Esophagus muscularis mucosa (tissue), 3 donors: ENCODE measurements at regions not wholly inside any gene's neighbourhood (a gene's known extent, or its start where the extent isn't known, plus 50 kb on each side); places are given as distances from the start of the nearest gene placed in this dataset.

Source experiments
- POLR2AphosphoS5 ChIP-seq, 2 donors: sonication (generic); formaldehyde crosslinking; IDR thresholded peaks; one replicate each; pipeline ENCODE4 v1.6.1; 2017; ENCODE audit warnings: antibody characterized with exemption in 2 of 2
- TF ChIP-seq, protein P1 (sequence below), 3 experiments: fragments of 200-600 bp in 2 of 3; fragments of 450-650 bp in 1 of 3; sonication (generic) in 2 of 3; IDR thresholded peaks; one replicate each; pipeline ENCODE4 v1.5.1; 2017 to 2019; ENCODE audit warnings: antibody characterized with exemption in 3 of 3, mild to moderate bottlenecking in 2 of 3, moderate library complexity in 1 of 3

DNA sequence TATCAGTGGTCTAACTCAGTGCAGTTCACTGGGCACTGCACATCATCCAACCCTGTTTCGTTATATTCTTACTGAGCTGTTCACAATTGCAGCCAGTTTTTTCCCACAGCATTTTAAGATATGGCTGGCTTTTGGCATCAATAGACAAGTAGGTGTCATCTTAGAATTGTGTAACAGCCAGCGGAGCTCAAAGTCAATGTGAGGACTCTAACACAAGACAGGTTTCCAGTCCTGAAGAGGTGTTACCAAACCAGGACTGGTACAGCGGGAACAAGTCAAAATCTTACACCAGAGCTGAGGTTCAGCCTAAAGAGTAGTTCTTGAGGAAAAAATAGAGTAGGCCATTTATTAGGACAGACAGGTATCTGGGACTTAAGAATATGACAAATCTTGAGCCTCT lies 313.3 kb downstream of the SEC16B start:
- TF ChIP-seq, protein P1, sequence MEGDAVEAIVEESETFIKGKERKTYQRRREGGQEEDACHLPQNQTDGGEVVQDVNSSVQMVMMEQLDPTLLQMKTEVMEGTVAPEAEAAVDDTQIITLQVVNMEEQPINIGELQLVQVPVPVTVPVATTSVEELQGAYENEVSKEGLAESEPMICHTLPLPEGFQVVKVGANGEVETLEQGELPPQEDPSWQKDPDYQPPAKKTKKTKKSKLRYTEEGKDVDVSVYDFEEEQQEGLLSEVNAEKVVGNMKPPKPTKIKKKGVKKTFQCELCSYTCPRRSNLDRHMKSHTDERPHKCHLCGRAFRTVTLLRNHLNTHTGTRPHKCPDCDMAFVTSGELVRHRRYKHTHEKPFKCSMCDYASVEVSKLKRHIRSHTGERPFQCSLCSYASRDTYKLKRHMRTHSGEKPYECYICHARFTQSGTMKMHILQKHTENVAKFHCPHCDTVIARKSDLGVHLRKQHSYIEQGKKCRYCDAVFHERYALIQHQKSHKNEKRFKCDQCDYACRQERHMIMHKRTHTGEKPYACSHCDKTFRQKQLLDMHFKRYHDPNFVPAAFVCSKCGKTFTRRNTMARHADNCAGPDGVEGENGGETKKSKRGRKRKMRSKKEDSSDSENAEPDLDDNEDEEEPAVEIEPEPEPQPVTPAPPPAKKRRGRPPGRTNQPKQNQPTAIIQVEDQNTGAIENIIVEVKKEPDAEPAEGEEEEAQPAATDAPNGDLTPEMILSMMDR (IDR thresholded peaks at IDR 0.05), result no peak
- TF ChIP-seq POLR2AphosphoS5 (IDR thresholded peaks at IDR 0.05), result no peak
